HL-60 (cell line): ENCODE measurements at regions not wholly inside any gene's neighbourhood (a gene's known extent, or its start where the extent isn't known, plus 50 kb on each side); places are given as distances from the start of the nearest gene placed in this dataset.

Experiments
- DNase-seq, 2 experiments: peaks; one replicate each; pipeline ENCODE4 v3.0.0-alpha.2; 2010 to 2020; ENCODE audit warnings: low read depth in 1 of 2, low spot score in 1 of 2
- H3K27ac ChIP-seq: fragments of 250-450 bp; sonication (Bioruptor Pico); replicated peaks from 2 replicates; pipeline ENCODE4 v1.5.1; 2020; ENCODE audit warnings: mild to moderate bottlenecking, moderate library complexity
- H3K27me3 ChIP-seq: fragments of 250-450 bp; sonication (Bioruptor Pico); 2 replicates; pipeline ENCODE4 v1.5.1; 2021; ENCODE audit warnings: mild to moderate bottlenecking, moderate library complexity; ENCODE audit not compliant: insufficient read depth, poor library complexity, severe bottlenecking
- H3K4me3 ChIP-seq: replicated peaks from 2 replicates; pipeline ENCODE4 v1.5.1; 2011; ENCODE audit warnings: mild to moderate bottlenecking, control low read depth, low read length; ENCODE audit not compliant: insufficient read depth
- GABPA ChIP-seq: IDR thresholded peaks from 2 replicates; pipeline ENCODE4 v1.6.1; 2012; ENCODE audit warnings: low read depth
- POLR2AphosphoS5 ChIP-seq: IDR thresholded peaks from 2 replicates; pipeline ENCODE4 v1.6.1; 2012; ENCODE audit warnings: low read depth
- SPI1 ChIP-seq: IDR thresholded peaks from 2 replicates; pipeline ENCODE4 v1.6.1; 2012; ENCODE audit warnings: low read depth, mild to moderate bottlenecking, borderline replicate concordance
- TF ChIP-seq, protein P1 (sequence below): IDR thresholded peaks from one replicate; pipeline ENCODE4 v1.5.1; 2011; ENCODE audit warnings: low read length, control low read depth, inconsistent platforms; ENCODE audit not compliant: insufficient read depth
- TF ChIP-seq, protein P2 (sequence below): IDR thresholded peaks from 2 replicates; pipeline ENCODE4 v1.6.1; 2012; ENCODE audit warnings: low read depth; ENCODE audit not compliant: insufficient replicate concordance

- TF ChIP-seq GABPA (no peak), POLR2AphosphoS5 (no peak), SPI1 (no peak)
- TF ChIP-seq, protein P1, sequence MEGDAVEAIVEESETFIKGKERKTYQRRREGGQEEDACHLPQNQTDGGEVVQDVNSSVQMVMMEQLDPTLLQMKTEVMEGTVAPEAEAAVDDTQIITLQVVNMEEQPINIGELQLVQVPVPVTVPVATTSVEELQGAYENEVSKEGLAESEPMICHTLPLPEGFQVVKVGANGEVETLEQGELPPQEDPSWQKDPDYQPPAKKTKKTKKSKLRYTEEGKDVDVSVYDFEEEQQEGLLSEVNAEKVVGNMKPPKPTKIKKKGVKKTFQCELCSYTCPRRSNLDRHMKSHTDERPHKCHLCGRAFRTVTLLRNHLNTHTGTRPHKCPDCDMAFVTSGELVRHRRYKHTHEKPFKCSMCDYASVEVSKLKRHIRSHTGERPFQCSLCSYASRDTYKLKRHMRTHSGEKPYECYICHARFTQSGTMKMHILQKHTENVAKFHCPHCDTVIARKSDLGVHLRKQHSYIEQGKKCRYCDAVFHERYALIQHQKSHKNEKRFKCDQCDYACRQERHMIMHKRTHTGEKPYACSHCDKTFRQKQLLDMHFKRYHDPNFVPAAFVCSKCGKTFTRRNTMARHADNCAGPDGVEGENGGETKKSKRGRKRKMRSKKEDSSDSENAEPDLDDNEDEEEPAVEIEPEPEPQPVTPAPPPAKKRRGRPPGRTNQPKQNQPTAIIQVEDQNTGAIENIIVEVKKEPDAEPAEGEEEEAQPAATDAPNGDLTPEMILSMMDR = no peak
- TF ChIP-seq, protein P2, sequence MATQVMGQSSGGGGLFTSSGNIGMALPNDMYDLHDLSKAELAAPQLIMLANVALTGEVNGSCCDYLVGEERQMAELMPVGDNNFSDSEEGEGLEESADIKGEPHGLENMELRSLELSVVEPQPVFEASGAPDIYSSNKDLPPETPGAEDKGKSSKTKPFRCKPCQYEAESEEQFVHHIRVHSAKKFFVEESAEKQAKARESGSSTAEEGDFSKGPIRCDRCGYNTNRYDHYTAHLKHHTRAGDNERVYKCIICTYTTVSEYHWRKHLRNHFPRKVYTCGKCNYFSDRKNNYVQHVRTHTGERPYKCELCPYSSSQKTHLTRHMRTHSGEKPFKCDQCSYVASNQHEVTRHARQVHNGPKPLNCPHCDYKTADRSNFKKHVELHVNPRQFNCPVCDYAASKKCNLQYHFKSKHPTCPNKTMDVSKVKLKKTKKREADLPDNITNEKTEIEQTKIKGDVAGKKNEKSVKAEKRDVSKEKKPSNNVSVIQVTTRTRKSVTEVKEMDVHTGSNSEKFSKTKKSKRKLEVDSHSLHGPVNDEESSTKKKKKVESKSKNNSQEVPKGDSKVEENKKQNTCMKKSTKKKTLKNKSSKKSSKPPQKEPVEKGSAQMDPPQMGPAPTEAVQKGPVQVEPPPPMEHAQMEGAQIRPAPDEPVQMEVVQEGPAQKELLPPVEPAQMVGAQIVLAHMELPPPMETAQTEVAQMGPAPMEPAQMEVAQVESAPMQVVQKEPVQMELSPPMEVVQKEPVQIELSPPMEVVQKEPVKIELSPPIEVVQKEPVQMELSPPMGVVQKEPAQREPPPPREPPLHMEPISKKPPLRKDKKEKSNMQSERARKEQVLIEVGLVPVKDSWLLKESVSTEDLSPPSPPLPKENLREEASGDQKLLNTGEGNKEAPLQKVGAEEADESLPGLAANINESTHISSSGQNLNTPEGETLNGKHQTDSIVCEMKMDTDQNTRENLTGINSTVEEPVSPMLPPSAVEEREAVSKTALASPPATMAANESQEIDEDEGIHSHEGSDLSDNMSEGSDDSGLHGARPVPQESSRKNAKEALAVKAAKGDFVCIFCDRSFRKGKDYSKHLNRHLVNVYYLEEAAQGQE = no peak
- Histone ChIP-seq H3K27ac (no peak overlapping the region), H3K27me3 (peaks cover 2% of the 10 kb centered on the region), H3K4me3 (no peak overlapping the region)
- no peak for DNase-seq
These were observed 299.4 kb downstream of the LPIN1 start for GRCh38 chr2:12045864-12046291.

DNA sequence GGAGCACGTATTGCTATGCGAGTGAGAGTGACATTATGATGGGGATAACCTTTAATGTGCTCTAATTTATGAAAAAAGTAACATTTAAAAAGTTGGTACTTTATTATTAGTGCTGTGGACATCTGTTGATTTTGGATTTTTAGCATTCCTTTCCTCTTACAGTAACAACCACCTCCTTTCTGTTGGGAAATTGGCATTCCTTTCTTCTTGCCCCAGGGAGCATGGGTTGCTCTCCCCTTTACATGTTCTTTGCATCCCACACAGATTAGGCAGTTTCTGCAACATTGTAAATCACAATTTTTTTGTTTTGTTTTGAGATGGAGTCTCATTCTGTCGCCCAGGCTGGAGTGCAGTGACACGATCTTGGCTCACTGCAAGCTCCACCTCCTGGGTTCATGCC is 300.2 kb downstream of the LPIN1 start:
- no peak overlapping the region for H3K4me3 ChIP-seq
- DNase-seq = no peak
- TF ChIP-seq, protein P1 = no peak
- TF ChIP-seq GABPA = no peak
- no peak for TF ChIP-seq POLR2AphosphoS5
- TF ChIP-seq SPI1 = no peak
- TF ChIP-seq, protein P2 = no peak
- peaks cover 2% of the 10 kb centered on the region for H3K27me3 ChIP-seq
- H3K27ac ChIP-seq = no peak overlapping the region

DNA sequence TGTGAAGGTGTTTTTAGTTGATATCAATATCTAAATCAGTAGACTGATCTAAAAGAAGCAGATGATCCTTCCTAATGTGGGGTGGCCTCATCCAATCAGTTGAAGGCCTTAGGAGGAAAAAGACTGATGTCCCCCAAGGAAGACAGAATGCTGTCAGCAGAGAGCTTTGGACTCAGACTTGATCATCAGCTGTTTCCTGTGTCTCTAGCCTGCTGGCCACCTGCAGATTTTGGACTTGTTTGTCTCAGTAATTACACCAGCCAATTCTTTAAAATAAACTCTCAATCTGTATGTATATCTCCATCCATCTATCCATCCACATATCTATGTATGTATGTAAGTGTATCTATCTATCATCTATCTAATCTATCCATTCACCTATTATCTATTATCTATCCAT is 301.3 kb downstream of the LPIN1 start:
- no peak for DNase-seq
- TF ChIP-seq SPI1 (no peak), GABPA (no peak), POLR2AphosphoS5 (no peak)
- TF ChIP-seq, protein P2 = no peak
- TF ChIP-seq, protein P1 = no peak
- Histone ChIP-seq H3K4me3 (no peak overlapping the region), H3K27me3 (peaks cover 2% of the 10 kb centered on the region), H3K27ac (no peak overlapping the region)
